IMR-90 (cell line): ENCODE measurements at regions not wholly inside any gene's neighbourhood (a gene's known extent, or its start where the extent isn't known, plus 50 kb on each side); places are given as distances from the start of the nearest gene placed in this dataset.

ENCODE experiments used
- ATAC-seq: fragments of 200-7000 bp; cut with Tn5 transposase; 2 replicates; pipeline ENCODE4 v1.9.1; 2020; ENCODE audit warnings: low read depth, mild to moderate bottlenecking, moderate library complexity
- BruUV-seq: library from RNA; stranded (reverse); fragments of 400-500 nt; replicated peaks from 2 replicates; lab custom pipeline; 2021; lab: Mats Ljungman, UMichigan
- CTCF ChIA-PET: fragments of 300-600 bp; formaldehyde crosslinking; extraction: SDS; loops from one replicate; lab custom pipeline; 2021; ENCODE audit warnings: antibody characterized with exemption; lab: Yijun Ruan, JAX
- POLR2A ChIA-PET: fragments of 300-600 bp; sonication (Branson Sonifier 250); formaldehyde crosslinking; loops from one replicate; lab custom pipeline; 2022; ENCODE audit warnings: antibody characterized with exemption; ENCODE audit not compliant: unreplicated experiment; lab: Charles Lee
- DNase-seq: peaks from one replicate; pipeline ENCODE4 v3.0.0; 2013
- H2AFZ ChIP-seq: replicated peaks from 2 replicates; pipeline ENCODE3; 2013; ENCODE audit warnings: low read length, mild to moderate bottlenecking; ENCODE audit not compliant: poor library complexity
- H2AK5ac ChIP-seq: 2 replicates; pipeline ENCODE4 v1.6.1; 2013; ENCODE audit warnings: low read depth, low read length, inconsistent platforms
- H2AK9ac ChIP-seq: replicated peaks from 2 replicates; pipeline ENCODE3; 2013; ENCODE audit warnings: mild to moderate bottlenecking, low read depth, low read length, moderate library complexity; ENCODE audit not compliant: poor library complexity
- H2BK120ac ChIP-seq: 2 replicates; pipeline ENCODE4 v1.6.1; 2013; ENCODE audit warnings: low read depth, low read length, inconsistent platforms
- H2BK15ac ChIP-seq: 3 replicates; pipeline ENCODE4 v1.6.1; 2013; ENCODE audit warnings: low read depth, low read length, inconsistent platforms
- H2BK20ac ChIP-seq: 2 replicates; pipeline ENCODE4 v1.6.1; 2013; ENCODE audit warnings: low read depth, mild to moderate bottlenecking, inconsistent platforms, low read length, moderate library complexity
- H2BK5ac ChIP-seq: 2 replicates; pipeline ENCODE4 v1.6.1; 2013; ENCODE audit warnings: mild to moderate bottlenecking, low read depth, low read length, inconsistent platforms; ENCODE audit not compliant: poor library complexity, severe bottlenecking
- H3K14ac ChIP-seq: replicated peaks from 2 replicates; pipeline ENCODE4 v1.6.1; 2013; ENCODE audit warnings: low read depth, low read length, inconsistent platforms
- H3K18ac ChIP-seq: 2 replicates; pipeline ENCODE4 v1.6.1; 2013; ENCODE audit warnings: low read depth, low read length, control low read depth
- H3K23ac ChIP-seq: 2 replicates; pipeline ENCODE4 v1.6.1; 2013; ENCODE audit warnings: low read depth, low read length, inconsistent platforms
- H3K27ac ChIP-seq: 2 replicates; pipeline ENCODE4 v1.5.1; 2013; ENCODE audit warnings: mild to moderate bottlenecking, control low read depth, low read length; ENCODE audit not compliant: insufficient read depth
- H3K27me3 ChIP-seq: 2 replicates; pipeline ENCODE4 v1.6.1; 2013; ENCODE audit warnings: low read length; ENCODE audit not compliant: control insufficient read depth, insufficient read depth
- H3K36me3 ChIP-seq: 2 replicates; pipeline ENCODE4 v1.6.1; 2013; ENCODE audit warnings: low read length, mixed read lengths; ENCODE audit not compliant: control insufficient read depth, insufficient read depth
- H3K4ac ChIP-seq: 2 replicates; pipeline ENCODE4 v1.6.1; 2013; ENCODE audit warnings: low read depth, low read length, inconsistent platforms
- H3K4me1 ChIP-seq: 2 replicates; pipeline ENCODE4 v1.6.1; 2013; ENCODE audit warnings: low read length, mixed read lengths; ENCODE audit not compliant: control insufficient read depth, insufficient read depth
- H3K4me2 ChIP-seq: 2 replicates; pipeline ENCODE4 v1.6.1; 2013; ENCODE audit warnings: low read depth, mild to moderate bottlenecking, control low read depth, low read length, moderate library complexity
- H3K4me3 ChIP-seq: 2 replicates; pipeline ENCODE4 v1.5.1; 2013; ENCODE audit warnings: low read depth, mild to moderate bottlenecking, control low read depth, low read length, moderate library complexity; ENCODE audit not compliant: insufficient read depth
- H3K56ac ChIP-seq: 2 replicates; pipeline ENCODE4 v1.6.1; 2013; ENCODE audit warnings: low read length, inconsistent platforms; ENCODE audit not compliant: insufficient read depth; ENCODE audit errors: extremely low read depth
- H3K79me1 ChIP-seq, 2 experiments: 2 replicates each; pipeline ENCODE4 v1.6.1; 2013; ENCODE audit warnings: low read length in 2 of 2, inconsistent platforms in 1 of 2, low read depth in 1 of 2
- H3K9ac ChIP-seq: 2 replicates; pipeline ENCODE4 v1.6.1; 2013; ENCODE audit warnings: low read depth, low read length, control low read depth
- H3K9me1 ChIP-seq: 2 replicates; pipeline ENCODE4 v1.6.1; 2013; ENCODE audit warnings: low read length, inconsistent platforms; ENCODE audit not compliant: insufficient read depth
- H3K9me3 ChIP-seq: 2 replicates; pipeline ENCODE4 v1.6.1; 2013; ENCODE audit warnings: low read length; ENCODE audit not compliant: control insufficient read depth, insufficient read depth
- H4K20me1 ChIP-seq: 2 replicates; pipeline ENCODE4 v1.6.1; 2013; ENCODE audit warnings: low read length, inconsistent platforms; ENCODE audit not compliant: insufficient read depth
- H4K5ac ChIP-seq: 2 replicates; pipeline ENCODE4 v1.6.1; 2013; ENCODE audit warnings: mild to moderate bottlenecking, low read depth, low read length, control low read depth
- H4K8ac ChIP-seq, 2 experiments: 2 replicates each; pipeline ENCODE4 v1.6.1; 2013; ENCODE audit warnings: low read depth in 2 of 2, low read length in 2 of 2, control low read depth in 1 of 2, inconsistent platforms in 1 of 2
- H4K91ac ChIP-seq: 2 replicates; pipeline ENCODE4 v1.6.1; 2013; ENCODE audit warnings: low read depth, low read length, inconsistent platforms; ENCODE audit not compliant: insufficient read depth
- CEBPB ChIP-seq: IDR thresholded peaks from 2 replicates; pipeline ENCODE4 v1.6.1; 2012; ENCODE audit warnings: low read depth, low read length, improper control_type of control experiment
- CHD1 ChIP-seq: IDR thresholded peaks from 2 replicates; pipeline ENCODE4 v1.6.1; 2012; ENCODE audit warnings: low read depth, low read length, improper control_type of control experiment
- MAZ ChIP-seq: IDR thresholded peaks from 2 replicates; pipeline ENCODE4 v1.6.1; 2012; ENCODE audit warnings: low read depth, mild to moderate bottlenecking, low read length, improper control_type of control experiment, moderate library complexity, borderline replicate concordance
- MXI1 ChIP-seq: IDR thresholded peaks from 2 replicates; pipeline ENCODE4 v1.6.1; 2012; ENCODE audit warnings: low read depth, mild to moderate bottlenecking, low read length, moderate library complexity, borderline replicate concordance
- NFE2L2 ChIP-seq: fragments of 150-350 bp; IDR thresholded peaks from 2 replicates; pipeline ENCODE4 v1.6.1; 2016; ENCODE audit warnings: low read depth, mild to moderate bottlenecking, low read length
- RCOR1 ChIP-seq: IDR thresholded peaks from 2 replicates; pipeline ENCODE4 v1.6.1; 2012; ENCODE audit warnings: mild to moderate bottlenecking, low read length, improper control_type of control experiment; ENCODE audit not compliant: insufficient replicate concordance
- SMC3 ChIP-seq: fragments of 150-350 bp; IDR thresholded peaks from 2 replicates; pipeline ENCODE4 v1.6.1; 2016; ENCODE audit warnings: low read depth, mild to moderate bottlenecking, antibody characterized with exemption, low read length, moderate library complexity
- WGBS, 2 experiments: methylation state at CpG; one replicate each; pipeline versions ENCODE4 v1.1.5 to v1.1.7; 2013; ENCODE audit warnings: missing lambda C conversion rate in 2 of 2; ENCODE audit not compliant: insufficient read length in 1 of 2; ENCODE audit errors: extremely low coverage in 2 of 2; 5-methylcytosine and 5-hydroxymethylcytosine counted together
- dilution Hi-C: fragments of 300-500 bp; cut with HindIII; formaldehyde crosslinking; loops from one replicate; pipeline ENCODE4 v1.14.3; 2018; ENCODE audit warnings: low sequenced_read_pairs; ENCODE audit not compliant: unreplicated experiment
- in situ Hi-C: fragments of 300-500 bp; cut with MboI; formaldehyde crosslinking; loops from 3 replicates; pipeline ENCODE4 v1.14.3; 2019; ENCODE audit warnings: low sequenced_read_pairs, inconsistent platforms, mixed read lengths
- intact Hi-C: fragments of 100-400 bp; cut with micrococcal nuclease; formaldehyde crosslinking; loops from 2 replicates; pipeline ENCODE4 v1.10.0; 2022

DNA sequence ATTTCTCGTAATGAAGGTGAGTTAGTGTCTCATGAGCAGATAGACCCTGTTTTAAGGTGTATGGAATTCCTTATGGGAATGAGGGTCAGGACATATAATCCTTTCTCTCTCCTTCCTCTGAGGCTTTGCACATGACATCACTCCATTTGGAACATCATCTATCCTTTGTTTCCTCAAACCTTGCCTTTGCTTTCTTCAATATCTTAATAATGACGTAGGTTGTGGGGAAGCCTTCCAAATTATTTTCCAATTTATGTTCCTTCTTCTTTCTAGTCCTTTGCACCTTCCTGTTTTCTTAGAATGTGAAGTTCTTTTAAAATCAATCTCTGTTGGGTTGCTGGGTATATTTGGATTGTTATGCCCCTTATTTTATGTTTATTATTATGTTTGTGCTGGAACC, 502.9 kb upstream of the STXBP6 start:
- Histone ChIP-seq H3K14ac (no peak overlapping the region), H3K79me1 (no peaks in the 10 kb centered on the region), H3K4me3 (no peak overlapping the region), H4K5ac (no peak overlapping the region), H3K9me3 (peaks cover 7% of the 10 kb centered on the region), H3K27ac (no peak overlapping the region), H3K4ac (no peak overlapping the region), H3K23ac (no peak overlapping the region), H3K27me3 (no peaks in the 10 kb centered on the region), H3K56ac (no peak overlapping the region), H3K4me2 (no peak overlapping the region), H3K4me1 (no peaks in the 10 kb centered on the region), H2BK20ac (no peak overlapping the region), H2BK5ac (no peak overlapping the region), H3K18ac (no peak overlapping the region), H2BK15ac (no peak overlapping the region), H4K20me1 (no peaks in the 10 kb centered on the region), H4K91ac (no peak overlapping the region), H2AFZ (no peak overlapping the region), H2BK120ac (no peak overlapping the region), H3K9ac (no peak overlapping the region), H2AK5ac (no peak overlapping the region), H3K36me3 (no peaks in the 10 kb centered on the region), H3K9me1 (no peaks in the 10 kb centered on the region), H2AK9ac (no peak overlapping the region), H4K8ac (no peak overlapping the region)
- no CpG with 5 or more reads among the region's 2 CpGs for WGBS, 2 experiments
- TF ChIP-seq SMC3, result no peak
- TF ChIP-seq CHD1, result no peak
- no peak for TF ChIP-seq MAZ
- no peak for TF ChIP-seq NFE2L2
- no peak for TF ChIP-seq CEBPB
- TF ChIP-seq RCOR1, result no peak
- TF ChIP-seq MXI1, result no peak
- BruUV-seq, result no TSS peak
- POLR2A ChIA-PET, result no interaction called here
- ATAC-seq (no peak), DNase-seq (no peak)
- in situ Hi-C loops, result no loop called here
- CTCF ChIA-PET, result no interaction called here
- dilution Hi-C loops, result no loop called here
- intact Hi-C loops, result no loop called here
